HG03097 (cell line): ENCODE measurements at regions not wholly inside any gene's neighbourhood (a gene's known extent, or its start where the extent isn't known, plus 50 kb on each side); places are given as distances from the start of the nearest gene placed in this dataset.
"Not testable (repeated sequence)": the region's sequence is repeated elsewhere in the genome, so short reads cannot be mapped to it uniquely, and the experiment has no call there.

Source experiments
- ATAC-seq: cut with Tn5 transposase; IDR thresholded peaks from one replicate; pipeline ENCODE4 v1.9.1; 2021; ENCODE audit not compliant: unreplicated experiment, low FRiP score

- ATAC-seq = no peak
Observed at GRCh38 chr10:128570319-128570995, 444.2 kb upstream of the MKI67 start.

- ATAC-seq = no peak
Observed at GRCh38 chr10:128571071-128571470, 444.8 kb upstream of the MKI67 start.

- ATAC-seq = no peak
Observed at GRCh38 chr10:128571745-128572144, 445.5 kb upstream of the MKI67 start.

DNA sequence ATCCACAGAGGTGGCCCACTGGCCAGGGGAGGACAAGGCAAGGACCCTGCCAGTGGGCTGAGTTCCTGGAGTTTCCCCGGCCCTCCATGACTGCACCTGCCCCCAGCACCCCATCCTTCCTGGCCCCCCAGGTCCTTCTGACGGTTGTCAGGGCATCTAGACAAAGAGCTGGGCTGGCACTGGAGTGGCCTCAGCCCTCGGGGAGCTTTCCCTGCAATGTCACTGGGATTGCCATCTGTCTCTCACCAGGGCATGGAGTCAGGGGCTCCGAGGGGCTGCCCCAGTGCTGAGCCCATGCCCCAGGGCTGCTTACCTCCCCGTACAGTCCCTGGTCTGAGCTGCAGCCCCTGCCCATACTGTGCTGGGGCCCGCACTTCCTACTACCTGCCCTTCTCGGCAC, 446.5 kb upstream of the MKI67 start:
- ATAC-seq = no peak

DNA sequence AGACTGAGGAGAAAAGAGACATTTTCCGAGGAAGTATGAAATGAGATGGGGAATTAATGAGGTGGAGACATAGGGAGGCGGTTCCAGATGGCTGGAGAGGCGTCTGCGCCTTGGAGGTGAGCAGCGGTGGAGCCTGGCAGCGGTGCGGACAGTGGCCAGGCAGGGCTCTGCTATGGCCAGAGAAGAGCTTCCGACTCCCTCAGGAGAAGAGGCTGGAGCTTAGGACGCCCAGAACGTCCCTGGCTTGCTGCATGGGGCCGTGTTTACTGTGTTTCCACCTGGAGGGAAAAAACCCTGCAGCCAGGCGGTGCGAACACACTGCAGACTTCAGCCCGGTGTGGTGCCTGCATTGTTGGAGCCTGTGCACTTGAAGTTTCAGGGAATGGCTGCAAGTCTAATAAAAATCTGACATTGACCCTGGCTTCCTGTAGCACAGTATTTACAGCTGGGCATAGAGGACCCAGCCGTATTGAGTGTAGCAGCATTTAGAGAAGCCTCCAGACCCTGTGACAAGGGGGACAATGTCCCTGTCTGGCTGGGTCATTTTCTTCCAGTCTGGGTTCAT, 447.1 kb upstream of the MKI67 start:
- ATAC-seq = no peak

DNA sequence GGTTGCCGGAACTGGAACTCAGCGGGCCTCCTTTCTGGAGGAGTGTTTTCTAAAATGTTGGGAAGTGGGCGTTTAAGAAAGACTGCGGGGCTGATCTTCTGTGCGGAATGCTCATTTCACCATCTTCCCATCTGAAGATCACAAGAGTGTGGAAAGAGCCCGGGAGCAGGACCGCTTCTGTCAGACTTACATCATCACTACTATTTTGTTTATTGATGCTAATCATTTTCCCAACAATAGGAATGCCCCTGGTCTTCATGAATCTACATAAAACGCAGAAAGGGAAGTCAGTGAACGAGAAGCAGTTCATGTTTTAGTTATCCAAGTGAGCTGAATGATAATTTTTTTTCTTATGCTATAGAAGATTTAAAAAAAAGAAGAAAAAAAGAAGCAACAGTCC, 447.8 kb upstream of the MKI67 start:
- ATAC-seq = no peak

DNA sequence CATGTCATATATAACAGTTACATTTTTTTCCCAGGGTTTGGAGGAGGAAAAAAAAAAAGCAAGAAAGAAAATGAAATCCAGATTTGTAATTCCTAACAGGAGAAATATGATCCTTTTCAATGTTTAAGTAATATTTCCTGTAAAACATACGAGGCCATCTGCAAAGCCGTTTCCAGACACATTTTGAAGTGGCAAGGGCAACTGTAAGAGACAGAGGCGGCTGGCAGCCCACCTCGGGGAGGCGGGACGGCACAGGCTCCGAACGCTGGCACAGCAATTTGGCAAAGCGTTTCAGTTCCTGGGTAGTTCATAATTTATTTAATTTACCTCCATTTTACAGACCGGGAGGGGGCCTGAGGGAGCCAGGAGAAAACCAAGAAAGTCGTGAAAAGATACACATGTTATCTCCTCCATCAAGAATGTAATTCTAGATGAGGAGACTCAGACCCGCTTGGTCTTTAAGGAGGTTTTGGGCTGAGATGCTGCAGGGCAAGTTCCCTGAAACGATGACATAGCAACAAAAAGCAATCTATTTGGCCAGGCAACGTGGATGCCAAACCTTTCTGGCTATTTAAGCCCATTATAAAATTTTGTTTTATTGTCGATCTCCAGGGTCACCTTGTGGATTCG, 448.5 kb upstream of the MKI67 start:
- ATAC-seq = no peak

GRCh38 chr10:128575761-128576160, 449.5 kb upstream of the MKI67 start:
- ATAC-seq = no peak

- no peak for ATAC-seq
Observed at GRCh38 chr10:128576336-128576735, 450.1 kb upstream of the MKI67 start.

DNA sequence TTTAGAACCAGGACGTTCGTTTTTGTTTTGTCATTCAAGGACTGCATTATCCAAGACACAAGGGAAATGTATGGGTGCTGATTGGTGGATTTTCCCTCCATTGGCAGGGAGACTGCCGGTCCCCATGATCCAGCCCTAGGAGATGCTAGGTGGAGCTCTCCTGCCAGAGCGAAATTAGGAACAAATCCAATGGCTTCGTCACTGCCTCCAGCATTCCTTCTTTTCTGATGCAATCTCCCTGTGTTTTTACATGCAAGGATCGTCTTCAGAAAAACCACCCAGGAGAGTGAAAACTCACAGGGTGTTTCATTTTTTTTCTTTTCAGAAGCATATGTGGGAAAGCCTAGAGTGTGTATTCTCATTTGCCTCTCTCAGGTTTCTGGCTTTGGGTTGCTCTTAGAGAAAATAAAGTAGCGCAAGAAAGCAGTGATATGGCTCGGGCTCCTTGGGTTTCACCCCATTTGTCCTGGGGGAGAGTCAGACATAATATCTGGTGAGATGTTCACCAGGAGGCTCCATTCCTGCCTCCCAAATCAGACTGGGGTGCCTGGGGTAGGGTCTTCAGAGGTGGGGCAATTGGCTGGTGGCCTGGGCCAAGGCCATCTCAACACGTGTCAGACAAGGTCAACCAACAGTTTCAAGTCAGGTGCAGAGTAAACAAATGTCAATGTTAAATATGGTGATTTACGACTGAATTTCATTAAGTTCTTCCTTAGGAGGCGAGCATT, 450.9 kb upstream of the MKI67 start:
- ATAC-seq = no peak

- no peak for ATAC-seq
Observed at GRCh38 chr10:128577958-128578750, 451.9 kb upstream of the MKI67 start.

GRCh38 chr10:128578766-128579165, 452.5 kb upstream of the MKI67 start:
- no peak for ATAC-seq

- no peak for ATAC-seq
Observed at GRCh38 chr10:128579280-128579865, 453.1 kb upstream of the MKI67 start.

DNA sequence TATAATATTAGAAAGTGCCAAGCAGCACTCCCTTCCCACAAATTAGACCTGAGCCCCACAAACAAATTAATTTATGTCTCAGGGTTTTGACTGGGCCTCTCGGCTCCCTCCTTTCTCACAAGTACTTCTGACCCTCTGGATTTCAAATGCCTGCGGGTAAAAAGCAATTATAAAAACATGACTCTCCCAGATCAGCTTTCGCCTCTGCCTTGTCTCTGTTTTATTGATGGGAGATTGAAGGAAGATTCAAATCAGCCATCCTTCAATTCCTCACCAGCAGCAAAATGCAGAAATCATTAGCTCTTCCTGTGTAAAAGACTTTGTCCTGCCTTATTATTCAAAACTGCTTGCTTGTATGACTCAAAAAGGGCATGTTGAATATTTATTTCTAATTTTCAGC, 453.7 kb upstream of the MKI67 start:
- no peak for ATAC-seq

- not testable (repeated sequence) for ATAC-seq
Observed at GRCh38 chr10:128583125-128583524, 456.9 kb upstream of the MKI67 start.

DNA sequence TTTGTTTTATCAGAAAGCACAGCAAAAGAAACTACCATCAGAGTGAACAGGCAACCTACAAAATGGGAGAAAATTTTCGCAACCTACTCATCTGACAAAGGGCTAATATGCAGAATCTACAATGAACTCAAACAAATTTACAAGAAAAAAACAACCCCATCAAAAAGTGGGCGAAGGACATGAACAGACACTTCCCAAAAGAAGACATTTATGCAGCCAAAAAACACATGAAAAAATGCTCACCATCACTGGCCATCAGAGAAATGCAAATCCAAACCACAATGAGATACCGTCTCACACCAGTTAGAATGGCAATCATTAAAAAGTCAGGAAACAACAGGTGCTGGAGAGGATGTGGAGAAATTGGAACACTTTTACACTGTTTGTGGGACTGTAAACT, 460.4 kb upstream of the MKI67 start:
- not testable (repeated sequence) for ATAC-seq

GRCh38 chr10:128587689-128588088, 461.5 kb upstream of the MKI67 start:
- ATAC-seq = no peak

GRCh38 chr10:128588402-128588801, 462.2 kb upstream of the MKI67 start:
- ATAC-seq = no peak

DNA sequence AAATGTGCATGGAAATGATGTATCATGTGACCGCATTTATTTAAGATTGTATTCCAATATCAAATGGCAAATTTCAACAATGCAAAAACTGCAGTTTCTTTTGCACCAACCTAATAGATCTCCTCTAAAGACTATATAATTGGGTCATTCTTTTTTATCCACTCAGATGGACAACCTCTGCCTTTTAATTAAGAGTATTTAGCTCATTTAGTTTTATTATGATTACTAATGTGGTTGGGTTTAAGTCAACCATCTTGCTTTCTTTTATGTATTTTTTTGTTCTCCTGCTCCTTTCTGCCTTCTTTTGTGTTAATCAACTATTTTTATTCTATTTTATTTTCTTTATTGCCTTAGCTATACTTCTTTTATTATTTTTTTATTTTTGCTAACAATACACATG, 468.5 kb upstream of the MKI67 start:
- no peak for ATAC-seq

DNA sequence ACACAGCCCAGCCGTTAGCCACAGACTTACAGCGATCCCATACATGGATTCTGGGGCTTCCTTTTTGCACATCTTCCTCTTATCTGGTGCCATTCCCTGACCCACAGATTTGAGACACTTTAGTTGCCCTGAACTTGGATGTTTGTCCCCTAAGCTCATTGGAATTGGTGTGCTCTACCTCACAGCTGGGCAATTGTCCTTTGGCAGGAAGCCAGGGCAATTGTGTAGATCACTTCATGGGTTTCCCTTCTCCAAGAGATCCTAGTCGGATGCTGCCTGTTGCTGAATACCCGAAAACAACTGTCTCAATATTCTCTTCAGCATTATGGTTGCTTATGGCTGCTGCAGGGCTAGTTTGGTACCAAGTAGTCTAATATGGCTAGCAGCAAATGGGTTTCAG, 470.7 kb upstream of the MKI67 start:
- ATAC-seq = no peak
